ENCODE measurements at regions not wholly inside any gene's neighbourhood (a gene's known extent, or its start where the extent isn't known, plus 50 kb on each side); places are given as distances from the start of the nearest gene placed in this dataset.
"Not testable (repeated sequence)": the region's sequence is repeated elsewhere in the genome, so short reads cannot be mapped to it uniquely, and the experiment has no call there.

DNA sequence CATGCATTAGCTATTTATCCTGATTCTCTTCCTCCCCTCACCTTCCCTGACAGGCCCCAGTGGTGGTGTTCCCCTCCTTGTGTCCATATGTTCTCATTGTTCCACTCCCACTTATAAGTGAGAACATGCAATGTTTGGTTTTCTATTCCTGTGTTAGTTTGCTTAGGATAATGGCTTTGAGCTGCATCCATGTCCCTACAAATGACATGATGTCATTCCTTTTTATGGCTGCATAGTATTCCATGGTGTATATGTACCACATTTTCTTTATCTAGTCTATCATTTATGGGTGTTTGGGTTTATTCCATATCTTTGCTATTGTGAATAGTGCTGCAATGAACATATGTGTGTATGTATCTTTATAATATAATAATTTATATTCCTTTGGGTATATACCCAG, 219.4 kb downstream of the CYB561 start:
- CTCF ChIA-PET; H3K4me1 Mint-ChIP-seq; H3K4me3 ChIP-seq (ENCODE audit: low read length); H3K27me3 ChIP-seq (ENCODE audit: insufficient read depth, low read length, poor library complexity, severe bottlenecking); H3K27me3 Mint-ChIP-seq; H3K4me3 Mint-ChIP-seq; DNase-seq; H3K27ac ChIP-seq (ENCODE audit: low read depth, low read length); POLR2A ChIA-PET; H3K9me3 ChIP-seq (ENCODE audit: low read length); H3K36me3 ChIP-seq (ENCODE audit: insufficient read depth, low read length); H3K4me1 ChIP-seq (ENCODE audit: insufficient read depth, low read length): not testable (repeated sequence)
- Mint-ChIP-seq H3K9me3 (peaks cover 9 to 23% (median 16%) of the 10 kb centered on the region in 5 donors), H3K27ac (peak overlapping the region in 1 of 8 donors; percentile 47), H3K36me3 (peaks cover 10 to 36% (median 15%) of the 10 kb centered on the region in 3 donors)

DNA sequence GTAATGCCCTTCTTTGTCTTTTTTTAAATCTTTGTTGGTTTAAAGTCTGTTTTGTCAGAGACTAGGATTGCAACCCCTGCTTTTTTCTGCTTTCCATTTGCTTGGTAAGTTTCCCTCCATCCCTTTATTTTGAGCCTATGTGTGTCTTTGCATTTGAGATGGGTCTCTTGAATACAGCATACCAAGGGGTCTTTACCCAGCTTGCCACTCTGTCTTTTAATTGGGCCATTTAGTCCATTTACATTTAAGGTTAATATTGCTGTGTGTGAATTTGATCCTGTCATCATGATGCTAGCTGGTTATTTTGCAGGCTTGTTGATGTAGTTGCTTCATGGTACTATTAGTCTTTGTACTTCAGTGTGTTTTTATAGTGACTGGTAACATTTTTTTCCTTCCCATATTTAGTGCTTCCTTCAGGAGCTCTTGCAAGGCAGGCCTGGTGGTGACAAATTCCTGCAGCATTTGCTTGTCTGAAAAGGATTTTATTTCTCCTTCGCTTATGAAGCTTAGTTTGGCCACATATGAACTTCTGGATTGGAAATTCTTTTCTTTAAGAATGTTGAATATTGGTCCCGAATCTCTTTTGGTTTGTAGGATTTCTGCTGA, 215.0 kb downstream of the CYB561 start:
- H3K9me3 ChIP-seq (ENCODE audit: low read length); POLR2A ChIA-PET; H3K36me3 ChIP-seq (ENCODE audit: insufficient read depth, low read length); H3K4me3 ChIP-seq (ENCODE audit: low read length); H3K4me1 Mint-ChIP-seq; H3K27me3 ChIP-seq (ENCODE audit: insufficient read depth, low read length, poor library complexity, severe bottlenecking); H3K4me3 Mint-ChIP-seq; H3K27ac Mint-ChIP-seq; H3K4me1 ChIP-seq (ENCODE audit: insufficient read depth, low read length); DNase-seq; H3K27ac ChIP-seq (ENCODE audit: low read depth, low read length); CTCF ChIA-PET: not testable (repeated sequence)
- H3K27me3 Mint-ChIP-seq = peaks cover 1 to 12% of the 10 kb centered on the region in 2 donors
- peaks cover 11 to 31% (median 21%) of the 10 kb centered on the region in 5 donors for H3K9me3 Mint-ChIP-seq
- H3K36me3 Mint-ChIP-seq = peaks cover 11 to 48% (median 25%) of the 10 kb centered on the region in 3 donors

DNA sequence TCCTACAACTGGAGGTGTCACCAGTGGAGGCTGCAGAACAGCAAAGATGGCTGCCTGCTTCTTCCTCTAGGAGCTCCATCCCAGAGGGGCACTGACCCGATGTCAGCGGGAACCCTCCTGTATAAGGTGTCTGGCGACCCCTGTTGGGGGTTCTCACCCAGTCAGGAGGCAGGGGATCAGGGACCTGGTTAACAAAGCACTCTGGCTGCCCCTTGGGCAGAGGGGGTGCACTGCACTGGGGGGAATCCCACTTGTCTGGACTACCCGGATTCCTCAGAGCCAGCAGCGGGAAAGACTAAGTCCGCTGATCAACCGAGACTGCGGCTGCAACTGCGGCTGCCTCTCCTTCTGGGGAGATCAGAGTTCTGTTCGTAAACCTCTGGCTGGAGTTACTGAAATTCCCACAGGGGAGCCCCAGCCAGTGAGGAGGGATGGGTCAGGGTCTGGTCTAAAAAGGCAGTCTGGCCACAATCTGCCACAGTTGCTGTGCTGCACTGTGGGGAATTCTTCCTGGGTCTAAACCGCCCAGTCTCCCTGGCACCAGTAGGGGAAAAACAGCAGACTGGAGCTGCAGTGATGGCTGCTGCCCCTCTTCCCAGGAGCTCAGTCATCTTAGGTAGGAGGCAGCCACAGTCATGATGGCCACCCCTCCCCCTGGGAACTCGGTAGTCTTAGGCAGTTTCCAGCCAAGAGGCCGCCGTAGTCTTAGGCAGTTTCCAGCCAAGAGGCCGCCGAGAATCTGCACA, 213.4 kb downstream of the CYB561 start:
- ChIA-PET CTCF (no interaction called here), POLR2A (no interaction called here)
- H3K4me3 ChIP-seq (ENCODE audit: low read length) = no peak overlapping the region
- H3K27ac ChIP-seq (ENCODE audit: low read depth, low read length) = no peak overlapping the region
- no peaks in the 10 kb centered on the region for H3K4me1 ChIP-seq (ENCODE audit: insufficient read depth, low read length)
- Mint-ChIP-seq H3K9me3 (peaks cover 11 to 29% (median 21%) of the 10 kb centered on the region in 5 donors), H3K36me3 (peaks cover 11 to 36% (median 28%) of the 10 kb centered on the region in 3 donors), H3K4me3 (no peak overlapping the region), H3K27me3 (peaks cover 1 to 12% of the 10 kb centered on the region in 2 donors), H3K4me1 (no peaks in the 10 kb centered on the region), H3K27ac (no peak overlapping the region)
- no peak for DNase-seq
- no peaks in the 10 kb centered on the region for H3K36me3 ChIP-seq (ENCODE audit: insufficient read depth, low read length)
- no peaks in the 10 kb centered on the region for H3K9me3 ChIP-seq (ENCODE audit: low read length)
- H3K27me3 ChIP-seq (ENCODE audit: insufficient read depth, low read length, poor library complexity, severe bottlenecking) = no peaks in the 10 kb centered on the region

DNA sequence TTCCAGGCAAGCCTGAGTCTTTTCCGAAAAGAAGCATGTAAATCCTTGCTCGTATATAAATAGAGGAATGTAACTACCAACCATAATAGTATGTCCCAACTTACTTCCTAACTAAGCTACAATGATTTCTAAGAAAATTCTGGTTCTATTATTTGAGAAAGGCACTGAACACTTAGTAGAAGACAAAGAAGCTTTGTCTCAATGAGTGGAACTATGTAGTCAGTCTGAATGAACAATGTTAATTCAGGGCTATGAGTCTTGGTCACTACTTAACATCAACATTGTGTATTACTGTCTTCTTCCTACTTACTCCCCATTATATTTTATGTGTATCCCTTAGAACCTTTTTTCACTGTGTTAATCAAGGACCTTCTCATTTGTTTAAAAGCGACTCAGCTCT, 206.0 kb downstream of the CYB561 start:
- ChIA-PET CTCF (no interaction called here), POLR2A (no interaction called here)
- Histone ChIP-seq H3K4me3 (ENCODE audit: low read length) (no peak overlapping the region), H3K4me1 (ENCODE audit: insufficient read depth, low read length) (no peaks in the 10 kb centered on the region), H3K9me3 (ENCODE audit: low read length) (no peaks in the 10 kb centered on the region), H3K27ac (ENCODE audit: low read depth, low read length) (no peak overlapping the region), H3K36me3 (ENCODE audit: insufficient read depth, low read length) (no peaks in the 10 kb centered on the region), H3K27me3 (ENCODE audit: insufficient read depth, low read length, poor library complexity, severe bottlenecking) (no peaks in the 10 kb centered on the region)
- Mint-ChIP-seq H3K4me1 (no peaks in the 10 kb centered on the region), H3K27me3 (no peaks in the 10 kb centered on the region), H3K27ac (no peak overlapping the region), H3K9me3 (peaks cover 2 to 9% (median 3%) of the 10 kb centered on the region in 5 donors), H3K4me3 (no peak overlapping the region), H3K36me3 (peaks cover 11 to 37% (median 32%) of the 10 kb centered on the region in 3 donors)
- DNase-seq = no peak

DNA sequence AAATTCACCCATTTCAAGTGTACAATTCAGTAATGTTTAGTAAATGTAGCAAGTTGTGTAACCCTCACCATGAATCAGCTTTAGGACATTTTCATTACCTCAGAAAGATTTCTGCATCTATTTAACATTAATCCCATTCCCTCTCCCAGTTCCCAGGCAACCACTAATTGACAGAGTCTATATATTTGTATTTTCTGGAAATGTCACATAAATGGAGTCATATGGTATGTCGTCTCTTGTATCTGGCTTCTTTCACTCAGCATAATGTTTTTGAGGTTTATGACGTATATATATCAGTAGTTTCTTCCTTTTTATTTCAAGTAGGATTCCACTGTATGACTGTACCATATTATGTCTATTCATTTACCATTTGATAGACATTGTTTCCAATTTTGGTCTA, 199.8 kb downstream of the CYB561 start:
- Mint-ChIP-seq H3K4me1 (no peaks in the 10 kb centered on the region), H3K4me3 (no peak overlapping the region), H3K27ac (no peak overlapping the region), H3K9me3 (peaks cover 2 to 9% (median 3%) of the 10 kb centered on the region in 5 donors), H3K36me3 (peaks cover 2 to 26% (median 15%) of the 10 kb centered on the region in 3 donors), H3K27me3 (no peaks in the 10 kb centered on the region)
- DNase-seq = no peak
- no peaks in the 10 kb centered on the region for H3K4me1 ChIP-seq (ENCODE audit: insufficient read depth, low read length)
- ChIA-PET CTCF (no interaction called here), POLR2A (no interaction called here)
- no peak overlapping the region for H3K27ac ChIP-seq (ENCODE audit: low read depth, low read length)
- no peak overlapping the region for H3K4me3 ChIP-seq (ENCODE audit: low read length)
- no peaks in the 10 kb centered on the region for H3K27me3 ChIP-seq (ENCODE audit: insufficient read depth, low read length, poor library complexity, severe bottlenecking)
- no peaks in the 10 kb centered on the region for H3K9me3 ChIP-seq (ENCODE audit: low read length)
- H3K36me3 ChIP-seq (ENCODE audit: insufficient read depth, low read length) = no peaks in the 10 kb centered on the region

DNA sequence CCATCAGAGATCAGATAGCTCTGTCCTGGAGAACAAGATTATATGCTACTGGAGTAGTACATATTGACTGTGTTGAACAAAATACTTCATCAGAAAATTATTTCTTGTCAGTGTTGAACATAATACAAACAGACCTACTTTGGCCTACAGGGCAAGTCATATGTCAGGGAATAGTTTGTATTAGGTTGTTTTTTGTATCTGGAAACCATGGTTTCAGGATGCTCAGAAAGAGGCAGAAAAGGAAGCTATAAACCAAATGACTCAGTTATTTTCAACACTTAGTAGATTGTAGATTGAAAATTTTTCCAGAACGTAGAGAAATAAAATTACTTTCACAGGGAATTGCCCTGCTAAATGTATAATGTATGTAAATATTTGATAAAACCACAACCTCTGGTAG, 198.4 kb downstream of the CYB561 start:
- Mint-ChIP-seq H3K36me3 (peaks cover 2 to 19% (median 10%) of the 10 kb centered on the region in 3 donors), H3K4me3 (no peak overlapping the region), H3K27ac (no peak overlapping the region), H3K4me1 (no peaks in the 10 kb centered on the region), H3K27me3 (no peaks in the 10 kb centered on the region), H3K9me3 (peaks cover 2 to 9% (median 3%) of the 10 kb centered on the region in 5 donors)
- Histone ChIP-seq H3K36me3 (ENCODE audit: insufficient read depth, low read length) (no peaks in the 10 kb centered on the region), H3K9me3 (ENCODE audit: low read length) (no peaks in the 10 kb centered on the region), H3K4me3 (ENCODE audit: low read length) (no peak overlapping the region), H3K27me3 (ENCODE audit: insufficient read depth, low read length, poor library complexity, severe bottlenecking) (no peaks in the 10 kb centered on the region), H3K27ac (ENCODE audit: low read depth, low read length) (no peak overlapping the region), H3K4me1 (ENCODE audit: insufficient read depth, low read length) (no peaks in the 10 kb centered on the region)
- ChIA-PET CTCF (no interaction called here), POLR2A (no interaction called here)
- DNase-seq = no peak

DNA sequence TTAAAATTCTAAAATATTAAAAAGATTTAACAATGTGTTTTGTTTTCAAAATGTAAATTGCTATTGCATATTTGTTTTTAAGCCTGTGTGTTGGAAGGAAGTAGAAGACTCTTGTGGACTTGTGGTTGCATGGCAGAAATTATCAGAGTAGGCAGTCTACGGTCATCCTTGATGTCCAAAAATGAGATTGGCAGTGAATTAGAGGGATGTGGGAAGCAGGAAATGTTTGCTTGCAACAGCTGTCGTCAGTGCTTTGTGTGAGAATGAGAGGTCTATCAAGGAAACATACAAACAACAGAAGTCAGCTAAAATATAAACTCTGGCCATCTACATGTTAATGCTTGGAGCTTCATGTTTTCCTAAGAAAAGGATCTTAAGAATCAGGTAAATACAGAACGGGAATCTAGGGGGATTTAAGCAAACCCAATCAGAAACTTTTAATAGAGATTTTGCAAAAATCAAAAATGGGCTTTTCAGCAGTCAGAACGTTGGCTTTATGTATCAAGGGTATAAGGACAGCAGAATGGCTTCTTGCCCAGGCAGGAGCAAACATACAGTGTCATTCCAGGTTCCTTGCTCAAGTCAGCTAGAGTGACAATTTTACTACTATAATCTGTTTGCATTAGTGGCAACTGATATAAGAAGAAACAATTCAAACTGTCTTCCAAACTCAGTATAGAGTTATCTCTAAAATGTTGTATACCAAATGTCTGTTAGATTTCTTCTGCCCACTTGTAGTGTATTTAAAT, 196.7 kb downstream of the CYB561 start:
- CTCF ChIA-PET = no interaction called here
- H3K4me3 Mint-ChIP-seq = no peak overlapping the region
- no peak for DNase-seq
- Histone ChIP-seq H3K36me3 (ENCODE audit: insufficient read depth, low read length) (no peaks in the 10 kb centered on the region), H3K9me3 (ENCODE audit: low read length) (no peaks in the 10 kb centered on the region), H3K27ac (ENCODE audit: low read depth, low read length) (no peak overlapping the region), H3K4me1 (ENCODE audit: insufficient read depth, low read length) (no peaks in the 10 kb centered on the region), H3K4me3 (ENCODE audit: low read length) (no peak overlapping the region), H3K27me3 (ENCODE audit: insufficient read depth, low read length, poor library complexity, severe bottlenecking) (no peaks in the 10 kb centered on the region)
- no peaks in the 10 kb centered on the region for H3K4me1 Mint-ChIP-seq
- H3K36me3 Mint-ChIP-seq = peaks cover 2 to 7% (median 5%) of the 10 kb centered on the region in 3 donors
- H3K9me3 Mint-ChIP-seq = peaks cover 0 to 6% (median 3%) of the 10 kb centered on the region in 5 donors
- H3K27ac Mint-ChIP-seq = peak overlapping the region in 1 of 8 donors; percentile 64
- POLR2A ChIA-PET = no interaction called here
- no peaks in the 10 kb centered on the region for H3K27me3 Mint-ChIP-seq

DNA sequence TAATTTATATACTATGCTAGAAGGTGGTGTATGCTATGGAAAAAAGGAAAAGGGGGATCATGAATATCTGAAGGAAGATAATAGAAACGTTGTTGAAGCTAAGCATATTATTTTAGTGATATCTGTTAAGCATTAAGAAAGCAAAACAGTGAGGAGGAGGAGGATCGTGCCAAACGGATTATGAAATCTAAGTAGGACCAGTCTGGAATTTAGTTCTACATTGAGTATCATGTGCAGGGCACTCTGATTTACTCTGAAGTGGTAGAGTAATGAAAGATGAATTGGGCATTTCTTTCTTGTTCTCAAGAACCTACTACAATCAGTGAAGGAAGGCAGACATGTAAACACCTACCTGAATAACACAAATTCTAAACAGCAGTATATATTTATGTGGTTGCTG, 195.3 kb downstream of the CYB561 start:
- Histone ChIP-seq H3K27ac (ENCODE audit: low read depth, low read length) (no peak overlapping the region), H3K9me3 (ENCODE audit: low read length) (no peaks in the 10 kb centered on the region), H3K36me3 (ENCODE audit: insufficient read depth, low read length) (no peaks in the 10 kb centered on the region), H3K4me1 (ENCODE audit: insufficient read depth, low read length) (no peaks in the 10 kb centered on the region), H3K4me3 (ENCODE audit: low read length) (no peak overlapping the region), H3K27me3 (ENCODE audit: insufficient read depth, low read length, poor library complexity, severe bottlenecking) (no peaks in the 10 kb centered on the region)
- POLR2A ChIA-PET = no interaction called here
- DNase-seq = no peak
- H3K9me3 Mint-ChIP-seq = peaks cover 0 to 7% (median 3%) of the 10 kb centered on the region in 5 donors
- no peak overlapping the region for H3K27ac Mint-ChIP-seq
- CTCF ChIA-PET = no interaction called here
- no peak overlapping the region for H3K4me3 Mint-ChIP-seq
- H3K4me1 Mint-ChIP-seq = no peaks in the 10 kb centered on the region
- peaks cover 4% of the 10 kb centered on the region in 2 donors for H3K27me3 Mint-ChIP-seq
- peaks cover 0 to 5% (median 2%) of the 10 kb centered on the region in 3 donors for H3K36me3 Mint-ChIP-seq

All from CD8-positive, alpha-beta memory T cell (primary cell).